Hepatic stellate cell (primary cell): ENCODE measurements at regions not wholly inside any gene's neighbourhood (a gene's known extent, or its start where the extent isn't known, plus 50 kb on each side); places are given as distances from the start of the nearest gene placed in this dataset.

Experiments
- DNase-seq: peaks from one replicate; pipeline ENCODE4 v3.0.0; 2011; ENCODE audit warnings: low spot score

DNA sequence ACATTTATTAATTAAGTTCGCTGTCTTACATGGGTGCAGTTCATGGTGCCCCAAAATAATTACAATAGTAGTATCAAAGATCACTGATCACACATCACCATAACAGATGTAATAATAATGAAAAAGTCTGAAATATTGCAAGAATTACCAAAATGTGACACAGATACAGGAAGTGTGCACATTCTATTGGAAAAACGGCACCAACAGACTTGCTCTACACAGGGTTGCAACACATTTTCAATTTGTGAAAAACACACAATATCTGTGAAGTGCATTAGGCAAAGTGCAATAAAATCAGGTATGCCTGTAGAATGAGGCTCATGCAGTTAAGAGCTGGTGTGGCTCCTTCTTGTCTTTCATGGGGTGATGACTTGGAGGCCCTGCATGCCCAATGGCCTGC is 265.8 kb downstream of the RPLP1 start:
- DNase-seq: no peak

DNA sequence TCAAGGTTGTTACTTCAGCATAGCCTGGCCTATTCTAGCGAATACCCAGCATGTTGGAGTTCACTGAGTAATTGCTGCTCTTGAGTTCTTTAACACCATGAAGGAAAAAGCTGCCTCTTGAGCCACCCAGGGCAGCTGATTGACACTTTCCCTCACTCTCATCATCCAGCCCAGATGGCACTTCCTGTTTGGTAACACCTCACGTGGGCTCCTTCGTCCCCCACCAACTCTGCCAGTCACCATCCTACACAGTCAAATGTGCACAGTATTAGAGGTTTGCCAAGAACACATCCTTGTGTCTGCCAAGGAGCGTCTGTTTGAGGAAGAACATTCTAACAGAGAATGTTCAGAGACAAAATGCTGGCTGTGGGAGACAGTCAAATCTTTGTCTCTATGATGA is 266.3 kb downstream of the RPLP1 start:
- no peak for DNase-seq

DNA sequence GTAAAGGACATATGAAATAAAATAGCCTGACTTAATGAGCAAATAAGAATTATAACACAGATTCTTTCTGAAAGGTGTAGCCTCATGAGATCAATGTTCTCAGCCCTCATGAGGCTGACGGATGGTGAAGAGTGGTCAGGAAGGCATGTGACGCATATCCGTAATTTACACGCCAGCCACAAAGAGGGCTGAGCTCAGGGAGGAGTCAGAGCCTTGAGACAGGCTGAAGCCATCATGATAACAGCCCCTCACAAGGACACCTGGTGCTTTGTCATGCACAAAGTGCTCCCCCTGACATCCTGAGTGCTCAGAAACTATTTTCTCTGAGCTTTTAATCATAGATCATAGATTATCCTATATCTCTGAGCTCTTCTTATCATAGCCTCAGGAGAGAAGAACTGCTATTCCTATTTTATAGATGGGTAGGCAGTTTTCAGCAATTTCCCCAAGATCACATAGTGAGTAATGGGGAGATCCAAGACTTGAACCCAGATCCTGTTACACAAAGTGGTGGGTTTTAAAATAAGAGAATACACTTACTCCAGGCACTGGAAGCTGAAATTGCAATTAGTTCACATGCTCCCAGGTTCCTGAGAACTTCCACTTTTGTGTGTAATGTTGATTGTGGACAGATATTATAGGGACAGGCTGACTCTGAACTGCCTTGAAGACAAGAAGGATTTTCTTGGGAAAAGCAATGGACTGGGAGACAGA is 267.1 kb downstream of the RPLP1 start:
- no peak for DNase-seq

DNA sequence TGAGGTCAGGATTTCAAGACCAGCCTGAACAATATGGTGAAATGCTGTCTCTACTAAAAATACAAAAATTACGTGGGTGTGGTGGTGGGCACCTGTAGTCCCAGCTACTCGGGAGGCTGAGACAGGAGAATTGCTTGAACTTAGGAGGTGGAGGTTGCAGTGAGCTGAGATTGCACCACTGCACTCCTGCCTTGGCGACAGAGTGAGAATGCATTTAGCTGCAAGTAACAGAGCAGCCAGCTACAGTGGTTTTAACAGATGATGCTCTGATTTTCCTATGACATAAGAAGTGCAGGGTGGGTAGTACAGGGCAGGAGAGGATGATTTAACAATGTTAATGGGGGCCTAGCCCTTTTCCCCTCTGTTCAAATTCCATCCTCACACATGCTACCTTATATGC is 267.9 kb downstream of the RPLP1 start:
- no peak for DNase-seq

DNA sequence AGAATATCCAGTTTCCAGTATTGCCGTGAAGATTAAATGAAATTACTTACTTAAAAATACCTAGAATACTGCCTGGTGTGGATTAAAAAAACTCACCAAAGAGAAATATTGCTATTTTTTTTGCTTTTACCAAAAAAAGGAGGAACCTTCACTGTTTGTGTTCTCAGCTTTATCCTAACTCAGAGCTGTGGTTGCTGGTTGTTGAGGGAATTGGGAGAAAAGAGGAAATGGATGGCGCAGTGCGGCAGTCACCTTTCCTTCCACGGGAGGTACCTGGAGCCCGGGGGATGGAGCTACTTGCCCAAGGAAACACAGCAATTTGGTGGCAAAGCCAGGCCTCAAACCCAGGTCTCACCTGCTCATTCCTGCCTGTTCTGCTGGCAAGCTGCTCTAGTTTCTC is 270.3 kb downstream of the RPLP1 start:
- no peak for DNase-seq

DNA sequence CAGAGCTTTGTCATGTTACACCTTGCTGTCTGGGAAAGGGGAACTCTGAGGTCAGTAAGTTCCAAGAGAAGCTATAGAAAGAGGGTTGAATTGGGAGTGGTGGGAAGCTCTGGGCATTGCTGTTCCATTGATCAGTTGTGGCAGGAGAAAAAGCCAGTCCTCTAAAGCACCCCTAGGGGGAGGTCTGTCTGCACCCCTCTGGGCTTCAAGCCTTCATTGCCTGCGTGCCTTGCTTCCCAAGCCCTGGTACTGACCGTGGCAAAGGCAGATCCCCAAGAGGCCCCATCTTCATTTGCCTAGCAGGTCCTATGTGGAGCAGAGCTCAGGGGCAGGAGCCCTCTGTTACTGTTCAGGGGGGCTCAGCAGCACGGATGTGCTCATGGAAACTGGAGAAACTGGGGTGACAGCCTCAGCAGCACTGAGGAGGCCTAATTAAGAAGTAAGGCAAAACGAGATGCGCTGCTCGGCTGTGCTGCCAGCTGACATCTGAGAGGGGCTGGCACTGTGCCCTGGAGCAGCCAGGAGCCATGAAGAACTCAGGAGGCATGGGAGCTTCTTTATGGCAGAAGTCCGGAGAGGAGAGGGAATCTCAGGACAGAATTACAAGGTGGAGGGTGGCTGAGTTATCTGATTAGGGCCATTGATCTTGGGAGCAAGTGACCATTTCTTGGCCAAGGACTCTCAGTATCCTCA is 270.9 kb downstream of the RPLP1 start:
- DNase-seq: no peak

DNA sequence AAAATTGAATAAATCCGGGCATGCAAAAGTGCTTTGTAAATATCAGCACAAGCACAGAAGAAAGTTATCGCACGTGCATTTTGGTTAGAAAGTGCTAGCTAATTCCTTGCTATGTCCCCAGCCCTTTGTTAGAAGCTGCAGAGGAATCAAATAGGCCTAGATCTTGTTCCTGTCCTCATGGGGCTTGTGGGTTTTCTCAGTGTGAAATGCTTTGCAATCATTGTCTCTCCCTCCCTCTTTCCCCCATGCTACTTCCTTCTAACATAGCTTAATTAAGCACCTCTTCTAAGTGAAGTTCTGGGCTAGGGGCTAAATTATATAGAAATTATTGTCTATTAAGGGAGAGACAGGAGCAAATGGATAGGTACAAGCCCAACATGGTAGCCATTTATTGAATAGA is 271.7 kb downstream of the RPLP1 start:
- DNase-seq: no peak

DNA sequence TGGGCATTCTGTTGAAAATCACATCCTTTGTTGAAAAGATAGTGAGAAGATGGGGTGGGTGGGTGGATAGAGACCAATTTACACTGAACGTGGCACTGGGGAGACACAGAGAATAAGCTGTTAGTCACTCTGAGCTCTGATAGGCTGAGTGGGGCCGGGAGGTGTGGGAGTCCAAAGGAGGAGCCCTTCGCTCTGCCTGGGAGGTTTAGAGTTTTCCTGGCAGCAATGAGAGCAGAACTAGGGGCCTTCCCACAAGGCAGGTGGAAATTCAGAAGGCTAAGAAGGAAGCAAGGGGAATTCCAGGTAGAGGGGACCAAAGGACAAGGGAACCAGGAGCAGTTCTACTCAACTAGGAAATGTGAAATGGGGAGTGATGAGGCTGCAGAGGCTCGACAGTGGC is 272.7 kb downstream of the RPLP1 start:
- DNase-seq: no peak

DNA sequence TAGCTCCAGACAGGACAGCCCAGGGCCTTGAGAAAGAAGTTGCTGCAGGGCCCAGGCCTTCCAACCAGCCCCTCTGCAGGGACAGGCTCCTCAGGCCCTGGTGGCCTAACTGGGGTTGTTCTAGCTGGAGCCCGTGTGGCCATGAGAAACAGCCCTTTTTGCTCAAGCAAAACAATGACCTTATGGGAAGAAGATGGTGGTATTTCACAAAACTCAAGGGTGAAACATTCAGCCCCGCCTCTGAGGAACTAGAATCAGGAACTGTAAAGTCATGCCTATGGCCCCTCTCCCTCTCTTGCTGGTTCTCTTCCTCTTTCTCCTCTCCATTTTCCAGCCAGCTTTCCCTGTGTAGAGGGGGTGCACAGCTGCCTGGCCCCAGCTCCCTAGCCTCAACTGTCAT is 273.3 kb downstream of the RPLP1 start:
- DNase-seq: no peak

DNA sequence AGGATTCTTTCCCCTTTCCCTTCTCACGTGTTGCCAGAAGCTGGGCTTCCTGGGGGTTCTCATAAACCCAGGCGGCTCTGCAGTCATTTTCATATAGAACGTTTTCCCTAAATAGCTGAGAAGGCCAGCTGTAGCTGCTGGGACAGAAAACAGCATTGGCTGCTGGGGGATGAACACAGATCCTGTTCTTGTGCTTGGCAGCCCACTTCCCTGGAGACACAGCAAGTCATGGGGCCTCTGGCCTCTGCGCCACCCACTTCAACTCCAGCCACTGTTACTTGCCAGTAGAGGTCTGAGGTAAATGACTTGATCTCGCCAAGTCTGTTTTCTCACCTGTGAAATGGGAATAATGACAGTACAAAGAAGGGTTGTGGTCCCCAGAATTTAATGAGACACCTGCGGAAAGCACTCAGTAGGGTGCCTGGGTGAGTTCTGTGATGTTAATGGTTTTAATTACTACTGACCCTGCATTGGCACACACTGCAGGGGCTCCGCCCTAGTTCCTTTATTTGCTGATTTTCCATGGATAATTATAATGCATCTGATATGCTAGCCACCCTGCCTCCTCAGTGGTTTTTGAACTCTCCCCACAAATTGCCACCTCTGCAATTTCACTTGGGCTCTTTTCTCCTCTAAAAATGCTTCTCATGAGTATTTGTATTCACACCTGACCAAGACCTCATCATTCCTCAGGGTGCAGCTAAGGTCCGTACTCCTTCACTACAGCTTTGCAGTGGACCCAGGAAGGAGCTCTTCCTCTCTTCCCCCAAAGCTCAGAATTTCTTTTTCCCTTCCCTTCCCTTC is 274.7 kb downstream of the RPLP1 start:
- DNase-seq: no peak

DNA sequence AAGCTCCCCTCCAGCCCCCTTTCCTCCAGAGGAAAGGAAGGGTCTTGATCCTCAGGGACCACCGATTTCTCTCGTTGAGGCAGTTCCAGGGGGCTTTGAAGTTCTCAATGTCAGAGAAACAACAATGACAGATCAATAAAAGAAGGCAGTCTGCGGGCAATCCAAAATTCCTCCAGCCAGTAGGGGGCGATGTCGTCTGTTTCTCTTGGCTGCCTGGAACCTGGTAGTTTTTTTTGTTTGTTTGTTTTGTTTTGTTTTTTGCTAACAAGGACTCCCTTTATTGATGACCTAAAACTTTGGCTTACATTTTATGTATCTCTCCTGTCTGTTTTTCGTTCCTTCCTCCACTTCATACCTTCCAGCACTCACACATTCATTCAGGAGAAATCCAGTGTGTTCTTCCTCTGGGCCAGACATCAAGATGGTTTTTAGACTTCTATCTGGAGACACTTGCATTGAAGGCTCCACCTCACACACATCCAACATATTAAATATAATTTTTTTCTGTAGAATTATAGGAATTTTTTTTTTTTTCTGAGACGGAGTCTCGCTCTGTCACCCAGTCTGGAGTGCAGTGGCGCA is 276.6 kb downstream of the RPLP1 start:
- DNase-seq: no peak

DNA sequence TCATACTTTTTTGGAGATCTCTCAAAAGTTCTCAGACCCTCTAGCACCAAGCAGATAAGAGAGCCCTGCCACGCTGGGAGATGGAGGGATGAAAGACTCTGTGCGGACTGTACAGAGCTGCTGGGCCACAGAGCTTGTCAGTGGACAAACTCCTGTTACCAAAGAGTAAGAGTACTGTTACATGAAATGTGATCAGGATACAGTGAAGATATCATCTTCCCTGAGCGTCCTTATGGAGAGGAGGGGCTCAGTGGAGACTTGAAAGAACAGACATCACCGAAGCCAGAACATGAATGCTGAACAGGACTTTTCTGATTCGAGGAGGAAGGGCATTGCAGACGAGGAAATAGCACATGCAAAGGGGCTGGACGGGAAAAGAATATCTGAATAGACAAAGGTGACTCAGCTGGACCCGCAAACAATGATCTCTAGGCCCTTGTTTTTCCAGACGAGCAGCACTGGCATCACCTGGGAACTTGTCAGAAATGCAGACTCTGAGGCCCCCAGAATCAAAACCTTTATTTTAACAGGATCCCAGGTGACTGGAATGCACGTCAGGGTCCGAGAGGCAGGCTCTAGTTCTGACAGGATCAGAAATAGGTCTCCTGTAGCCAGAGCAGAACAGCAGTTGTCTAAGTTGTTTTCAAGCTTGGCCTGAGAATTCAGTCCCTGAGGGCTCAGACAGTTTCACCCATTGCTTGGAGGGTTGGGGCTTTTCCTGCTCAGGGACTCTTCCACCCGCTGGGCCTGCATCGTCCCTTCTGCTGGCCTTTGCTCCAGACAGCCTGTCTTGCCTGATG is 277.9 kb downstream of the RPLP1 start:
- DNase-seq: no peak

DNA sequence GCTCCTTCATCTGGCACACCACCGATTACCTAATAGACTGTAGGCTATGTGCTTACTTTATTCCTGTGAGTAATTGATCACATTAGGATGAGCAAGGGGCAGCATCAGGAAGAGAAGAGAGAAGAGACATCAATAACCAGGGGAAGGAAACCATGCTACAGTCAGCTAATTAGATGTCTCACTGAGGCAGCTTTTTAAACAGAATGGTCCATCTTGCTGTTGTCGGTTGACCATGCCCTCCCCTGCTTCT is 278.4 kb downstream of the RPLP1 start:
- DNase-seq: no peak

DNA sequence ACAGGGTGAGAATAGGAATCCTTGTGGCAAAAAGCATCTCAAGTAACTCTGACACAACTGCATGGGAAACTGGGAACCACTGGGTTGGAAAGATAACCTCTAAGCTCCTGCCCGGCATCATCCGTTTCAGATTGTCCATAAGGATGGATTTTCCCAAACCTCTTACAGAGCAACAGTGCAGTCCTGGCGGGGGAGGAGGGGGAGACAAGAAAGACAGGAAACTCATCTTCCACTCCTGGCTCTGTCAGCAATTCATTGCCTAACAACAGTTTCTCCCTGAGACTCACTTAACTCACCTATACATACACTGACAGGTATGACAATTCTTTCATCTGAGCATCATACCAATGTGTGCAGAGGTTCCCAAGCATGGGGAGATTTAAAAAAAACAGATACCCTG is 279.0 kb downstream of the RPLP1 start:
- DNase-seq: no peak

DNA sequence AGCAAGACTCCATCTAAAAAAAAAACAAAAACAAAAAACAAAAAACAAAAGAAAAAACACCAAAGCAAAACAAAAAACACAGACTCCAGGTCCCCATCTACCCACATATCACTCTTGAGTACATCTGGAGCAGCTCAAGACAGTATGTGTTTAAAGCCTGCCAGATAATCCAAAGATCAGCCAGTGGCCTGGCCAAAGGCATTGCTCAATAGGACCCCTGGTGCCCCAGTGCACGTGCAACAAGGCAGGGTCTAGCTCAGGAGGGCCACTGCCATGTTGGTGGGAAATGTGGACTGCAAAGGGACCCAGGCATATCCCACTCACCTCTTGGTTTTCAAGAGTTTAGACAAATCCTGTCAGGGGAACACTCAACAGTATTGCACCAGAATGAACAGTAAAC is 279.5 kb downstream of the RPLP1 start:
- no peak for DNase-seq

DNA sequence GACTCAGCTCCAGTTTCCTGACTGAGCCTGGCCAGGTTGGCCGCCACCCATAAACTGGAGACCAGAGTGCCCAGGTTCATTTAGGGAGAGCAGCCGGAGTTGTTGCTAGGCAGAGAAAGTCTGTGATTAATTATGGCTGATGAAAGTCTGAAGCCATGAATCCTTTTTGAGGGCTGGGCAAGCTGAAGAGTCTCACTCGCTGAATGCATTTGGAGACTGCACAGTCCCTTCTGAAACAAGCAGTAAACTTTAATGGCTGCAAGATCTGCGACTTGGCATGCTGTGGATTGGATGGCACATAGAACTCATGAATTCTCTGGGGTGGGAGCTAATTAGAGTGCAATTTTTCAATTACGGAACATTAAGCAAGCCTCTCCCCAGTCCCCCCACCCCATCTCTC is 282.1 kb downstream of the RPLP1 start:
- no peak for DNase-seq

DNA sequence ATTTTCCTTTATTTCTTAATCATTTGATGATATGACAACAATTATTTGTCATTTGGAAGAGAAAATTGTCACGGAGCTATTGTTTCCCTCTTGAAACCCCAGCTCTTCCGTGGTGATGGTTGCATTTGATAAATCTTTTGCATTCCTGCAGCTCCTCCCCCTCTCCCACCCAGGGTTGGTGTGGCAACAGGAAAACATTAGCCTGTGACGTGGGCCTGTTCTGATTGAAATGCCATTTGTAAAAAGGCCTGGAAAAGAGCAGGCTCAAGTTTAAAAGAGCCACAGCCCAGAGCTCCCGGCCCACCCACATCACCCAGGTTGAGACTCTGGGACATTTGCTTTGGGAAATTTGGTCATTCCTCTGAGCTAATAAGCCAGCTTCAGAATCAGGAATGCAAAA is 282.5 kb downstream of the RPLP1 start:
- DNase-seq: no peak

DNA sequence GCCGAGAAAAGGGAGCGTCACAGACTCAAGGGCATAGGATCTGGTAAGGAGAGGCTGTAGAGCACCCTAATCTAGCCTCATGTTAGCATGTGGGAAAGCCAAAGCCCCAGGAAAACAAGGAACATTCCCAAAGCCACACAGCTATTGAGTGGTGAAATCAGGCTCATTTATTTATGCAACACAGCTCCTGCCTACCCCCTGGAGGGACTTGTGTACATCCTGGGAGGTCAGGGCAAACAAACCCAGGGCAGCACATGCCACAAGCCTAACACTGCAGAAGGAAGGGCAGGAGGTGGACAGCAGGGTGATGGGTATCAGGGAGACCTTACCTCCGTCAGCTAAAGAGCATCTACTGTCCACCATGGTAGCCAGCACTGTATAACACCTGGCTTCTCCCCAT is 283.5 kb downstream of the RPLP1 start:
- no peak for DNase-seq

DNA sequence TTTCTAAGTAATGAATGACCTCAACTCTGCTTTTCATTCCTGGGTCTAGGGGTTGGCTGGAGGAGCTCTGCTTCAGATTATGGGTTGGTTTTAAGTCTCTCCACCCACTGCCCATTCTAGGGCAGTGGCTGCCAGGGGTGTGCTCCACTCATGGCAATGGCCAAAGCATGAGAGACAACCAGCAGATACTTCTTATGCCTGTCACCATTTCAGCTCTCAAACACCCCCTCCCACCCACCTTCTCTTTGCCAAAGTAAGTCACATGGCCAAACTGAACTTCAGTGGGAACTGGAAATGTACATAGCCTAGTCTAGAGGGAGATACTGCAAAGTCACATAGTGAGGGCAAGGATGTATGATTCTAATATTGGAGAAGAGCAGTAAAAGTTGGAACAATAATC is 285.3 kb downstream of the RPLP1 start:
- DNase-seq: no peak

DNA sequence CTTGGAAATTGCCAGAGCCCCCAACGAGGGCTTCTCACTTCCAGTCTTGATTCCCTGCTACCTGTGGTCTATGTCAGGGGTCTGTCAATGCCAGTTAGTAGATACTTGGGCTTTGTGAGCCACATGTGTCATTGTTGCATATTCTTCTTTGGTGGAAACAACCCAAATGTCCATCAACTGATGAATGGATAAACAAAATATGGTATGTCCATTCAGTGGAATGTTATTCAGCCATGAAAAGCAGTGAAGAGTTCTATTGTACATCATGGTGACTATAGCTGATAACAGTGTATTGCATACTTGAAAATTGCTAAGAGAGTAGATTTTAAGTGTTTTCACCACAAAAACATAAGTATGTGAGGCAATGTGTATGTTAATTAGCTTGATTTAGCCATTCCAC is 288.1 kb downstream of the RPLP1 start:
- DNase-seq: no peak

DNA sequence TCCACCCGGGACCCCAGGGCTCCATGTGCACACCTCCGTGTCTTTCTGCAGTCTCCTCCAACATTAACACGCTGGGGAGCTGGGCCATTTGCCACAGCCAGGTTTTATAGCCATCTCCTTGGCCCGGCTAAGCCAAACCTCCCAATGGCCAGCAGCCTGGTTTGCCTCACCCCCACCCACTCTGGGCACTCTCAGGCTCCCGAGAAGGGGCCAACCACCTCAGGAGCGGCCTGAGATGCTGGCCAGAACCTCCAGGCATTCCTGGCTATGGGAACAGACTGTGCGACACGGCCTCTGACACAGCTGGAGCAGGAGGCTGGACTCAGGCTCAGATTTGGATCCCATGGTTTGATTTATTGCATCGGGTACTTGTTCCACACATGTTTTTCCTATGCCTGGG is 289.7 kb downstream of the RPLP1 start:
- DNase-seq: no peak

DNA sequence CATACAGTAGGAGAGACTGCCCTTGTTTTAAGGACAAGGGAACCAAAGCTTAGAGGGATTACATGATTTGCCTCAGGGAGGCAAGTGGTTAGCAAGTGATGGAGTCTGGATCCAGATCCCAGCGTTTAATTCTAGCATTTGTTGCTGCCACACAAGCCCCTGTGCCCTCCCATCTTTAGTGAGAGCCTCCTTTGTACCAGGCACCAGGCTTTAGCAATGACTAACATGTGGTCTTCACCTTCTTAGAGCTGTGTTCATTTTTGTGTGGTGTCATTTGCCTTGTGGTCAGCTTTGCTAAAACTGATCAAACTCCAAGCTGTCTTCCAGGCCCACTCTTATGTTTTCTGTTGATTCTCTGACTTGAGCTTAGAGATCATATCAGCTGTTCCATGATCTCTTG is 290.5 kb downstream of the RPLP1 start:
- no peak for DNase-seq
